ENCODE measurements at regions not wholly inside any gene's neighbourhood (a gene's known extent, or its start where the extent isn't known, plus 50 kb on each side); places are given as distances from the start of the nearest gene placed in this dataset.

DNA sequence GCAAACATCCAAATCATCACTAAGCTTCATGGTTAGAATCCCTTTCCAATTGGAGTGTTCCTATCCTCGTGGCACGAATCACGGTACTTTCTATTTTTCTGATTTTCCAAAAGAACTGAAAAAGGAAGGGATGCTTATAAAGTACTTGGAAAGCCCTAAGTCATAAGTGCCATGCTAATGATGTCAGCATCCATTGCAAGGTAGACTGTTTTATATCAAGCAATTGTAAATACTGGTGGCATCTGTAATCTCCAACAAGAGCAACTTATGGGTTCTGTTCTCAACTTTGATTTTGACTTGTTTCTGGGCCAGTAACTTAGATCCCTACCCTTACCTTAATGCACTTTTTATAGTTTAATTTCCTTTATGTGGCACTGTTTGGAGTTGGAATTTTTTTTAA, 619.5 kb downstream of the BCL11A start:
- TF ChIP-seq, protein P1, sequence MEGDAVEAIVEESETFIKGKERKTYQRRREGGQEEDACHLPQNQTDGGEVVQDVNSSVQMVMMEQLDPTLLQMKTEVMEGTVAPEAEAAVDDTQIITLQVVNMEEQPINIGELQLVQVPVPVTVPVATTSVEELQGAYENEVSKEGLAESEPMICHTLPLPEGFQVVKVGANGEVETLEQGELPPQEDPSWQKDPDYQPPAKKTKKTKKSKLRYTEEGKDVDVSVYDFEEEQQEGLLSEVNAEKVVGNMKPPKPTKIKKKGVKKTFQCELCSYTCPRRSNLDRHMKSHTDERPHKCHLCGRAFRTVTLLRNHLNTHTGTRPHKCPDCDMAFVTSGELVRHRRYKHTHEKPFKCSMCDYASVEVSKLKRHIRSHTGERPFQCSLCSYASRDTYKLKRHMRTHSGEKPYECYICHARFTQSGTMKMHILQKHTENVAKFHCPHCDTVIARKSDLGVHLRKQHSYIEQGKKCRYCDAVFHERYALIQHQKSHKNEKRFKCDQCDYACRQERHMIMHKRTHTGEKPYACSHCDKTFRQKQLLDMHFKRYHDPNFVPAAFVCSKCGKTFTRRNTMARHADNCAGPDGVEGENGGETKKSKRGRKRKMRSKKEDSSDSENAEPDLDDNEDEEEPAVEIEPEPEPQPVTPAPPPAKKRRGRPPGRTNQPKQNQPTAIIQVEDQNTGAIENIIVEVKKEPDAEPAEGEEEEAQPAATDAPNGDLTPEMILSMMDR (IDR thresholded peaks at IDR 0.05; ENCODE audit: insufficient read depth, low read length): no peak
- TF ChIP-seq GABPA (IDR thresholded peaks at IDR 0.05; ENCODE audit: low read depth): no peak
- no peak for TF ChIP-seq REST (IDR thresholded peaks at IDR 0.05; ENCODE audit: insufficient replicate concordance, low read depth)
- no peak for TF ChIP-seq POLR2AphosphoS5 (IDR thresholded peaks at IDR 0.05; ENCODE audit: low read depth)
- TF ChIP-seq SPI1 (IDR thresholded peaks at IDR 0.05; ENCODE audit: borderline replicate concordance, low read depth): no peak

All from HL-60 (cell line).